HG03280 (cell line): ENCODE measurements at regions not wholly inside any gene's neighbourhood (a gene's known extent, or its start where the extent isn't known, plus 50 kb on each side); places are given as distances from the start of the nearest gene placed in this dataset.

Source experiments
- ATAC-seq: cut with Tn5 transposase; IDR thresholded peaks from one replicate; pipeline ENCODE4 v1.9.1; 2021; ENCODE audit warnings: mild to moderate bottlenecking, moderate library complexity; ENCODE audit not compliant: unreplicated experiment

DNA sequence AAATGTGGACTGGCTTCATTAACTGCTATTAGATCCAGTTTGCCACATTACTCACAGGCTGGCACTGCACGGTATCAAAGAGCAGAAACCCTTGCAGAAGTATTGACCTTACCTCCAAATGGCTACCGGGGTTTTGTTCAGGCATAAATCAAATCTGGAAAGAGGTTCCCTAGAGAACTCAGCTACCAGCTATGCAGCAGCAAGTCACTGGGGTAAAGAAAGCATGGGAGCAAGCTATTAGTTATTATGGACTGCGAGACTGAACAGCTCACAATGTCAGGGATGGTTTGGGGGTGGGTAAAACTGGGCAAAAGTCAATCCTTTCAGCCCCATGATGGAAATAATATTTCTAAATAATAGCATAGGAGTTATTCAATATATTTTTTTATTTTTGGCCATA lies 128.1 kb downstream of the FANCF start:
- no peak for ATAC-seq

GRCh38 chr11:22491555-22492225 lies 133.9 kb downstream of the FANCF start:
- no peak for ATAC-seq

- ATAC-seq: no peak
Measured at GRCh38 chr11:22479971-22480720, 142.0 kb downstream of the SLC17A6 start.

- no peak for ATAC-seq
Measured at GRCh38 chr11:22479208-22479607, 141.0 kb downstream of the SLC17A6 start.

- no peak for ATAC-seq
Measured at GRCh38 chr11:22478169-22478568, 140.0 kb downstream of the SLC17A6 start.

DNA sequence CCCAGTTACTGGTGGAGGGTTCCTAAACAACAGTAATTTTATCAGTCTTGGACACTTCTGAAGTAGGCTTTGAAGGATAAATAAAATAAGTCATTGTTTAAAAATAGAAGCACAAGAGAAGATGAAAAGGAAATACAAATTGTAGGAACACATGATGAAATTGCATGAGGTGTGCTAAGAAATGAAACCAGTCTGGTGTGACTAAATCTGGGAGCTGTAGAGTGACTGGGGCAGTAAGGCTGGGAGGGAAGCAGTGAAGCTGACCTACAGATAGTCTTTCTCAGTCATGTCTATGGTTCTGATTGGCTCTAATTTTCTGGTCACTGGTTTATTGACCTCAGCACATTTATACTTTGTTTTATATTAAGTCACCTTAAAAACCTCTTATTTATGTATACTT lies 139.1 kb downstream of the SLC17A6 start:
- ATAC-seq: no peak

- ATAC-seq: no peak
Measured at GRCh38 chr11:22476589-22476988, 138.4 kb downstream of the SLC17A6 start.

DNA sequence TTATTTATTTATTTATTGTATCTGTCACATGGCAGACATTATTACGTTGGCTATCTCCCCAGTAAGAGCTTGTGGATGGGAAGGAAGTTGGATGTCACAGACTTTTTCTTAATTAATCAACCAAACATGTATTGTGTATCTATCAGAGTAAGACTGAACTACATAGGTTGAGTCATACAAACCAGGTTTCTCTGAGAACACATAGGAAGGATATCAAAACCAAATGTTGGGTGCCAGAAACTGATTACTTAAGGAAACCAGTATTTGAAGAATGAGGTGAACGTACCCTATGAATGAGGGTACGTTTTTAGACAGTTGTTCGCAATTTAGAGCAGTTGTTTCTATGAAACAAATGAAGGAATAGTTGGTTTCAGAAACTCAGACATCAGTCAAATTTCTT lies 136.4 kb downstream of the SLC17A6 start:
- ATAC-seq: no peak

DNA sequence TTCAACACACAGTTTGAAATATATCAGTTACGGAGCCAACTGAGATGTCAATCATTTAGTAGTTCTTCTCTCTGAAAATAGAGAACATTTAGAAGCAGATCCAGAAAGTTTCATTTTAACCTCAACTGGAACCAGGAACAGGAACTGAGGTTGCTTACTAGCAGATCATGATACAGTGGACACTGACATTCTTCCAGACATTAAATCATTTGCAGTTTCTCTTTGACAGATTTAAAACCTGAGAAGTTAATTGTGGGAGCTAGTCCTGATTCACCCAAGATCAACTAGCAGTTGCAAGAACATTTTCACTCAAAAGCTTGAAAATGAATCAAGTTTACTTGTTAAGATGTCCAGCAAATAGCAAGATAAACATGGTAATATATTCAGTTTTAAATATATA lies 135.4 kb downstream of the SLC17A6 start:
- no peak for ATAC-seq

DNA sequence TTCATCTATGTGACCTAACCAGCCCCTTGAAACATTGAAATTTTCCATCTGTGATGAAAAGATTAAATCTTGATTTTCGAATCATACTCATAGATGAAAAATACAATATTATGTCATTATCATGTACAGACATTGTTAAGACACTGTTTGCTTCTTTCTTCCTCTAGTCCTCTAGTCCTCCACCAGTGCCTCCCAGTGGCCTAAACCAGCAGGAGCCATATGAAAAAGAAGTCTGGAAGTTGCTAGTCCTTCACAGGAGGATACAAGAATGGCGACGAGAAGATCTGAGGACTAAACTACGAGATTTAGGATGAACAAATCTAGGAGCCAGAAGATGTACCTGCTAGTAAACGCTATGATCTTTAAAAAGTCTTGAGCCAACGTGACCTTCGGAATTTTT lies 134.1 kb downstream of the SLC17A6 start:
- ATAC-seq: no peak

DNA sequence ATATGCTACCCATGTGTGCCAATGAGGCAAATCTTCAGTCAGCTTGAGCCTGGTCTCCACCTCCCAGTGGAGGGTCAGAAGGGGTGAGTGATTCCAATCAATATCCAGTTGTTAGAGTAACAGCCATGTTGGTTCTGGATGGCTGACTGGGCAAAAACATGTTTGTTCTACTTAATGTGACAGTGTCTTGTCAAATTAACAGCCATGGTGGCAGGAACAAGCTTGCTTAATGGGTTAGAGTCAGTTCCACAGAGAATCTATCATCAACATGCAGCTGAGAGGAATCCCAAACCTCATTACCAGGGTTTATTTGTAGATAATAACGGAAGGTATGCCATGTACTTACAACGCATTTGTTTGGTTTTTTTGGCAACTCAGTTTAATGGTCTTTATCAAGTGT lies 133.2 kb downstream of the SLC17A6 start:
- no peak for ATAC-seq

DNA sequence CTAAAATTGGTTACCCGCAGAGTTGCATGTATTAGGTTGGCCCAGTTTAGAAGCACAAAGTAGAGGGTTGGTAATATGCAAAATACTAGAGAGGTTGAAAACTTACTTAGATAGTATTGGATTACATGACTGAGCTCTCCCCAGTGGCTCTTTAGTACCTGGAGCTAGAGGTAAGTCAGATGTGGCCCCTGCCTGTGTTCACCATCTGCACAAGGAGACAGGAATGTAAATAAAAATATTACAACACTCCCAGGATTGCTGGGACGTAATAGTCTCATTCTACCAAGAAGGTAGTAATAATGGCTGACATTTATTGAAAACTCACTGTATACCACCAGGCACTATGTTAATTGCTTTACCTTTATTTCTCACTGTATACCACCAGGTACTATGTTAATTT lies 129.6 kb downstream of the SLC17A6 start:
- ATAC-seq: no peak

DNA sequence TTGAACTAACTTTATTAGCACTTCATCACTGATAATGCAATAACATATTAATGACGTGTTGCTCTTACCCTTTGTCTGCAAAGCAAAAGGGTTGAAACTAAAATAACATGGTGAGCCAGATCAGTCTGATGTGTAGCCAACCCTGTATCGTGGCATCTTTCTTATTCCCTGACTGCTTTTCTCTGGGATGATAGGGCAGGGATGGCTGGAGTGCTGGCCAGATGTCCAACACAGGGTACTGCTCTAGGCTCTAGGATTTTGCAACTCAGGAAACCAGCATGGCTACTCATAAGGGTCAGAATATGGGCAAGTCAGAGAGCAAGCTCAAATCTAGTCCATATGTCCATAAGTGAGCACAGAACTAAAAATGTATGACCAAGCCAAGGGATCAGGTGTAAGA lies 129.1 kb downstream of the SLC17A6 start:
- ATAC-seq: no peak

DNA sequence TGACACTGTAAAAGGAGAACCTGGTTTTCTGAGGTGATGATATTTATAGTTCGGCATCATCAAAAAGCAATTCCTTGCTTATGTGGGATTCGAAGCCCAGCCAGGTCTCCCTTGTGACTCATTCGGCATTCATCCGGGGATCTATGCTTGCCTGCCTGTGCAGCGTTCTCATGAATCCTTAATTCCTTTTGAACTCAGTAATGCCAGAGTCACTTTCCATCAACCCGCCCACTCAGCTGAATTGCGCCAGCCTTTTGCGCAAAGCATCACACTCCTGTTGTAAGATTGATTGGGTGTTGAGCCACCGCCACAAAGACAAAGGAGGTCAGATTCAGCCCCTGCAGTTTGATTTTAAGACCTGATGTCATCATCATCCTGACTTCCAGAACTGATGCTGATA lies 128.6 kb downstream of the SLC17A6 start:
- ATAC-seq: no peak

DNA sequence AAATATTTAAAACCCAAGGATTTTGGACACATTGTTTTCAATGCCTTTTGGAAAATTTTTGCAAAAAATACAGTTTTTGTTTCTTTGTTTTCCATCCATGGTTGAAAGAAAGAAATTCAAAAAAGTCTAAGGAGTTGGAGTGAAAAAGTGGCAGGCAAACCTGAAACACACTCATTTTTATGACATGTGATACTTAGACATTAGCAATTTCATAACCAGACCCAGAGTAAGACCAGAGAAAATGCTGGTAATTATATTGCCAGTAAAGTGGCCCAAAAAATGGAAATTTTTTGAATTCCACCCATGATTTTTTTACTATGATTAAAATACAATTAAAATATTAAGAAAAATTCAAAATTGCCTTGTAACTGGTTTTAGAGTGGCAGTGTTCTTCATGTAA lies 128.2 kb downstream of the SLC17A6 start:
- no peak for ATAC-seq

- ATAC-seq: no peak
Measured at GRCh38 chr11:22465620-22466019, 127.4 kb downstream of the SLC17A6 start.

- no peak for ATAC-seq
Measured at GRCh38 chr11:22461626-22462025, 123.4 kb downstream of the SLC17A6 start.

DNA sequence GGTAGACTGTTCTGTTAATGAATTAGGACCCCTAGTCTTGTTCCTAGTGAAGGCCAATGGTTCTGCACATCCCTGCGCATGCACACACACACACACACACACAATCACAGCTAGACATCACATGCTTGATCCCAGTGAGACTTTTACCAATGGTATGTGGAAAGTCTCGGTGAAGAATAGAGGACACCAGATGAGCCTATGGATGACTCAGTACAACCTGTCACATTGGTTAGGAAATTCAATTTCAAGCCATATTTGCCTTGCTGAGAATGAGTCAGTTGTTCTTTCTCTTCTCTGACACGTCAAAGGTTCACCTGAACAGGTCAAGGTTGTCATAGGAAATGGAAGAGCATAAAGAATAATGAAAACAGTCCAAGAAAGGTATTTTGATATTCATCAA lies 122.0 kb downstream of the SLC17A6 start:
- no peak for ATAC-seq

GRCh38 chr11:22459048-22459447 lies 120.9 kb downstream of the SLC17A6 start:
- no peak for ATAC-seq

- no peak for ATAC-seq
Measured at GRCh38 chr11:22458161-22458560, 120.0 kb downstream of the SLC17A6 start.

GRCh38 chr11:22456993-22457762 lies 119.0 kb downstream of the SLC17A6 start:
- ATAC-seq: no peak
